ENCODE measurements at regions not wholly inside any gene's neighbourhood (a gene's known extent, or its start where the extent isn't known, plus 50 kb on each side); places are given as distances from the start of the nearest gene placed in this dataset.

DNA sequence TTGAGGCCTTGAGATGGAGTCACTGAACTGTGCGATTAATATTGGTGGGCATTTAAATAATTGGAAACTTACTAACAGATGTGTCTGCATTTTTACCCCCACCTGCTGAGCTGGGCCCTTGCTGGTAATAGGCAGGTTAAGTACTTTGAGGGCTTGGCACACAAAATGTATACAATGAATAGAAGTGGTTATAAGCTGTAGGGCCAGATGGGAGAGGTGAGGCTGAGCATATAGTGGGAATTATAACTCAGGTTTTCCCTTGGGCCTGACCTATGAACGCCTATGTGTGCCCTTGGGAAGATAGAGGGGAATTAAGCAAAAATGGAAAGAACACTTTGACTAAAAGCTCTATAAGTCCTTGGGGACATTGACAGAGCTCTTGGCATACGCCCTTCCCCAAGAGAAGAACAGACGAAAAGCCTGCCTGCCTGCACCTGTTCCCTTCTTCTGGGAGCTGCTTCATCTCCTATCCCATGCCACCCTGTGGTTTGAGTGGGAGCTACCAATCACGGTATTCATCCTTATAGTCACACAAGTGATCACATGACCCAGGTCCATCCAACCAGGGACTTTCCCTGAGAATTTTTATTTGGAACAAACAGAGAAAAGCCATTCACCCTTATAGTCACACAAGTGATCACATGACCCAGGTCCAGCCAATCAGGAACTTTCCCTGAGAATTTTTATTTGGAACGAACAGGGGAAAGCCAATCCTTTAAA lies 260.7 kb upstream of the CSF3R start:
- peaks cover 28% of the 10 kb centered on the region for H3K27me3 Mint-ChIP-seq

DNA sequence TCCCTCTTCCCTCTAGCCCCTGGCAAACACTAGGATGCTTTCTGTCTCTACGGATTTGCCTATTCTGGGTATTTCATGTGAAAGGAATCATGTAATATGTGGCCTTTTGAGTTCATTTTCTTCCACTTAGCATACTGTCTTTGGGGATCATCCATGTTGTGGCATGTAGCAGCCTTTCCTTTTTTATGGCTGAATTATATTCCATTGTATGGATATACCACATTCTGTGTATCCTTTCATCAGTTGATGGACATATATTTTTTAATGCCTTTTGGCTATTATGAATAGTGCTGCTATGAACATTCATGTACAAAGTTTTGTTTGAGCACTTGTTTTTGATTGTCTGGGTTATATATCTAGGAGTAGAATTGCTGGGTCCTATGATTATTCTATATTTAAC lies 258.4 kb upstream of the CSF3R start:
- Mint-ChIP-seq H3K4me3 (no peak overlapping the region), H3K9me3 (peaks cover 3% of the 10 kb centered on the region), H3K36me3 (no peaks in the 10 kb centered on the region), H3K27me3 (peaks cover 26% of the 10 kb centered on the region), H3K27ac (no peak overlapping the region), H3K4me1 (no peaks in the 10 kb centered on the region)
- ATAC-seq, result no peak

More for the DNA sequence above, 260.7 kb upstream of the CSF3R start:
- Mint-ChIP-seq H3K9me3 (peaks cover 3% of the 10 kb centered on the region), H3K36me3 (no peaks in the 10 kb centered on the region), H3K27ac (no peak overlapping the region), H3K4me3 (no peak overlapping the region), H3K4me1 (no peaks in the 10 kb centered on the region)
- no peak for ATAC-seq

DNA sequence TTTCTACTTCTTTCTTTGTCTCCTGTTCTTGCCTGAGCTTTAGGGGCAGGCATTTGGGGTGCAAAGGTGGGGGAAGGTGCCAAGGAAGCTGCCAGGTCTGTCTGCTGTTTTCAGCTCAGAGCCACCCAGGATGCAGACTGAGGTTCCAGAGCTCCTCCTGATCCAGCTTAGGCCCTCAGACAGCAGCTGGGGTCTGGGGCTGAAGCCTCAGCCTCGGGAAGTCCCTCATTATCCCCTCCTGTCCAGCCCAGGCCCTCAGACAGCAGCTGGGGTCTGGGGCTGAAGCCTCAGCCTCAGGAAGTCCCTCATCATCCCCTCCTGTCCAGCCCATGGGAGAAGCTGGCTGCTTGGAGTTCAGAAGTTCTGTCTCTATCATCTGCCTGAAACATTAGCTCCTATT lies 257.7 kb upstream of the CSF3R start:
- Mint-ChIP-seq H3K27ac (no peak overlapping the region), H3K27me3 (peaks cover 29% of the 10 kb centered on the region)
- ATAC-seq, result no peak

DNA sequence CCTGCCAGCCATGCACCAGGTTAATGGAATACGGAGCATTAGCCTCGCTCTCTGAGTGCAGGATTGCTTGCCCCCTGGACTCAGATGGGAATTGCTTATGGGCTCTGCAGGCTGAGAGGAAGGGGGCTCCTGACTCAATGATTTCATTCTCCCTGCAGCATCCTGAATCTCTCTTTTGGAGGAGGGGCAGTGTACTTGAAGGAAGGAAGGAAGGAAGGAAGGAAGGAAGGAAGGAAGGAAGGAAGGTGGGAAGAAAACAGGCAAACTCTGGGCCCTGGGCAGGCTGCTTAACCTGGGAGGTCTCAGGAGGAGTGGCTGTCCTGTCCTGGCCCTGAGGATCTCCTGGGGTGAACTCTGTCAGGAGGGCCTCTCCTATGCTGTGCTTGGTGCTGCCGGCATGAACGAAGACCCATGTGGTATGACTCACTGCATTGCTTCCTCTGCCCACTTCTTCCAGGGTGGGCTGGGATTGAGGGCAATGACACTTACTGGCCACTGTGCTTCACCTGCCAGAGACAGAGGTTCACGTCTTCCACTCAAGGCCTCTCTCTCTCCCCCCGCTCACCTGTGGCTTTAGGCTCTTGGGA lies 257.1 kb upstream of the CSF3R start:
- peaks cover 3% of the 10 kb centered on the region for H3K9me3 Mint-ChIP-seq
- H3K27ac Mint-ChIP-seq, result no peak overlapping the region
- peaks cover 36% of the 10 kb centered on the region for H3K27me3 Mint-ChIP-seq
- no peaks in the 10 kb centered on the region for H3K36me3 Mint-ChIP-seq
- no peaks in the 10 kb centered on the region for H3K4me1 Mint-ChIP-seq
- no peak for ATAC-seq
- no peak overlapping the region for H3K4me3 Mint-ChIP-seq

More for the DNA sequence above, 257.7 kb upstream of the CSF3R start:
- no peaks in the 10 kb centered on the region for H3K36me3 Mint-ChIP-seq
- H3K4me1 Mint-ChIP-seq, result no peaks in the 10 kb centered on the region
- peaks cover 3% of the 10 kb centered on the region for H3K9me3 Mint-ChIP-seq
- no peak overlapping the region for H3K4me3 Mint-ChIP-seq

DNA sequence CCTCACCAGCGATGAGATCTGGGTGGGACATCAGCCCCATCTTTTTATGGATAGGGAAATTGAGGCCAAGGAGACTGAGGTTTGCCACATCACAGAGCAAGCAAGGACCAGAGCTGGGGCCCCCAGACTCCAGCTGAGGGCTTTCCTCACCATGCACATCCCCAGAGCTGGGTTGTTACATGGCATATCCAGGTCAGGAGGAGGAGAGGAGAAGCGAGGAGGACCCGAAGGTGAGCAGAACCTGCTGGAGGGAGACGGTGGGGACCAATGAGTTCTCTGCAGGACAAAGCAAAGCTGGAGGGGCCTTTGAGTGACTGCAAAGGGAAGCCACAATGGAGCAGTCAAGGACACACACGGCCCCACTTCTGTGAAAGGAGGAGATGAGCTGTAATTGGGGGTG lies 255.5 kb upstream of the CSF3R start:
- no peaks in the 10 kb centered on the region for H3K4me1 Mint-ChIP-seq
- no peak overlapping the region for H3K4me3 Mint-ChIP-seq
- H3K9me3 Mint-ChIP-seq, result peaks cover 3% of the 10 kb centered on the region
- H3K27ac Mint-ChIP-seq, result no peak overlapping the region
- ATAC-seq, result no peak
- H3K36me3 Mint-ChIP-seq, result no peaks in the 10 kb centered on the region
- peaks cover 46% of the 10 kb centered on the region for H3K27me3 Mint-ChIP-seq

DNA sequence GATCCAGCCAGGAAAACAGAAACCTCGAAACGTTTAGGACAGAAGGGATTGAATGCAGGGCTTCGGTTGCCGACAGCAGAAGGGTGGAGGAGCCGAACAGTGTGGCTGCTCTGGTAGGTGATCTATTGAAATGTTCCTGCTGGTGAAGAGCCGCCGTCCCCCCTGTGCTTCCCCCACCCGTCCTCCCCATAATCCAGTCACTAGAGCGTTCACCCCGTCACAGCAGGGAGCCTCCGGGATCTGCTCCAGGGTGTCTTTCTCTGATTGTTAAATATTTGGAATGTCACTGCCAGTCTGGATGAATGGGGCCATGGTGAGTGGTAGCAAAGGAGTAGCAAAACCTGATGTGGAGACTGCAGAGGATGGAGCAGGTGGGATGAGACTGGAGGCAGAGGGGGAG lies 255.1 kb upstream of the CSF3R start:
- H3K36me3 Mint-ChIP-seq, result no peaks in the 10 kb centered on the region
- no peak for ATAC-seq

DNA sequence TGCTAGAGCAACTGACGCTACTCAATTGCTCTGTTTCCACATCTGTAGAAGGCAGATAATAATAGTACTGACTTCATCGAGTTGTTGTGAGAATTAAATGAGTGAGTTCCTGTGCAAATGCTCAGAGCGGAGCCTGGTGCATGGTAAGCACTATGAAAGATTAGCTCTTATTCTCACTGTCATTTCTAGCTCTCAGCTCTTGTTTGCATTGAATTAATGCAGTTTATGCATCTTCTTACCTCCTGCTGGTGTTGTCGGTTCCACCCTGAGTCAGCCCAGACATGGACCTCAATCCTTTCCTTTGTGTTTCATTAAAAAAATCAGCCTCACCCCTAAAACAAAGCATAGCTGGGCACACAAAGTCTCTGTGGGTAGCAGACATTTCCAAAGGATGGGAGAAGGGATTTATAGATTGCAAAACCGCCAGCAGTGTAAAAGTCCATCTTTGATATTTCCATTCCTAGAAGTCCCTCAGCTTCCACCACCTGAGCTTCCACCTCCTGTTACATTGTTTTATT lies 254.4 kb upstream of the CSF3R start:
- Mint-ChIP-seq H3K4me3 (no peak overlapping the region), H3K27me3 (peaks cover 56% of the 10 kb centered on the region), H3K9me3 (peaks cover 3% of the 10 kb centered on the region), H3K36me3 (no peaks in the 10 kb centered on the region), H3K4me1 (no peaks in the 10 kb centered on the region), H3K27ac (no peak overlapping the region)
- no peak for ATAC-seq

More for the DNA sequence above, 255.1 kb upstream of the CSF3R start:
- Mint-ChIP-seq H3K9me3 (peaks cover 3% of the 10 kb centered on the region), H3K4me1 (no peaks in the 10 kb centered on the region), H3K27me3 (peaks cover 50% of the 10 kb centered on the region), H3K4me3 (no peak overlapping the region), H3K27ac (no peak overlapping the region)

DNA sequence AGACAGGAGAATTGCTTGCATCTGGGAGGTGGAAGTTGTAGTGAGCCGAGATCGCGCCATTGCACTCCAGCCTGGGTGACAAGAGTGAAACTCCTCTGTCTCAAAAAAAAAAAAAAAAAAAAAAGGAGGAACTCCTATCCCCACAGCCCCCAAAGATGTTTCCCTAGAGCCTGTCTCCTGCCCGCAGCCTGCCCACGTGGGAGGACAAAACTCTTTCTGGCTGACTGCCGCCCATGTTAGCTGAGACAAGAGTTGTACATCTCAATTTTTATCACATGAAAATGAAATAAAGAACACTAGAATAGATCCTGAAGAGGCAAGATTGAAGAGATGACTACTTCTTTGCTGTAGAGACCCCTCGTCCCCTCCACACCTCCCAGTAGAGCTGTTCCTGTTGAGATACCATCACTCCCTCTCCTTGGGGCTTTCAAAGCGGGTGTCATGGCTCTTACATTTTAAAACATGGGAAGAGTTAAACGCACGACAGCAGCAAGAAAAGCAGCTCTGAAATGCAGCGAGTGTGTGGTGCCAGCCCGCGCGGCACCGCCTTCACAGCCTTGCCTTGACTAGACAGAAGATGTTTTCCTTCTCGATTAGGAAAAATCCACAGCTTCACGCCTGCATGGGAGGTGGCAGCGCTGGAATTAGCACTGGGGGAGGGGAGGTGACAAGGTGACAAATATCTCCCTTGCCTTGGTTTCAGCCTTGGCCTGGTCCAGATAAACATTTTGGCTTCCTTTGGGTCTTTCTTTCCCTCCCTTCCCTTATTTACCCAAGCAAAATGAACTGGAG lies 253.4 kb upstream of the CSF3R start:
- no peaks in the 10 kb centered on the region for H3K4me1 Mint-ChIP-seq
- H3K9me3 Mint-ChIP-seq, result peaks cover 3% of the 10 kb centered on the region
- no peak overlapping the region for H3K4me3 Mint-ChIP-seq
- H3K27ac Mint-ChIP-seq, result no peak overlapping the region
- peaks cover 65% of the 10 kb centered on the region for H3K27me3 Mint-ChIP-seq
- ATAC-seq, result no peak
- H3K36me3 Mint-ChIP-seq, result no peaks in the 10 kb centered on the region

DNA sequence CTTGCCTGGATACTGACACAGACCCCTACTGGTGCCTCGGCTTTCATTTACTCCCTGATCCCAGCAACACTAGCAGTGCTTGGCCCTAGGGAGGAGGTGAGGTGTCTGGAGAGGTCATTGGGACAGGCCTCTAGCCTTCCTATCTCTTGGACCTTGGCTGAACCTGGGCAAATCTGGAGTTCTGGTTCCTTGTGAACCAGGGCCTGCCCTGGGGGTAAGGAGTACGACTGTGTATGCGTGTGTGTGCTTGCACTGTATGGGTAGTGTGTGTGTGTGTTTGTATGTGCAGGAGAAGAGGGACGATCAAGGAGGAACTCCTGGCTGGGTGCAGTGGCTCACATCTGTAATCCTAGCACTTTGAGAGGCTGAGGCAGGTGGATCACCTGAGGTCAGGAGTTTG lies 252.7 kb upstream of the CSF3R start:
- Mint-ChIP-seq H3K27me3 (peaks cover 72% of the 10 kb centered on the region), H3K9me3 (no peaks in the 10 kb centered on the region), H3K4me1 (no peaks in the 10 kb centered on the region), H3K27ac (no peak overlapping the region), H3K36me3 (no peaks in the 10 kb centered on the region), H3K4me3 (no peak overlapping the region)
- no peak for ATAC-seq

DNA sequence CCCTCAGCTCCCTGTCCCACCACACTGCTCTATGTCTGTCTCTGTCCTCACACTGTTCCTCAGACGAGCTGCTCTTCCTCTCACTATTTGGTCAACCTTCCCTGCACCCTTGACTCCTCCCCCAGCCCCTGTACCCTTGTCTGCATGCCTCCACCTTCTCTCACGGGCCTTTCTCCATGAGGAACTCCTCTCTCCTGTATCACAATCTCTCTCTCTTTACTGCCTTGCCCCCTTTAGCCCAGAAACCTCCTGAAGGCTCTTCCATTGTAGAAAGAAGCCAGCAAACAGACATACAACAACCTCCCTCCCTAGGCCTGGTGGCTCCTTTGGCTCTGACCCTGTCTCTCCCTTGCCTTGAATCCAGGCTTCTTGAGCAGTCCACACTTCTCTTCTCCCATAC lies 251.6 kb upstream of the CSF3R start:
- Mint-ChIP-seq H3K4me3 (no peak overlapping the region), H3K27ac (no peak overlapping the region), H3K36me3 (no peaks in the 10 kb centered on the region), H3K27me3 (peaks cover 76% of the 10 kb centered on the region), H3K9me3 (no peaks in the 10 kb centered on the region), H3K4me1 (no peaks in the 10 kb centered on the region)
- no peak for ATAC-seq

DNA sequence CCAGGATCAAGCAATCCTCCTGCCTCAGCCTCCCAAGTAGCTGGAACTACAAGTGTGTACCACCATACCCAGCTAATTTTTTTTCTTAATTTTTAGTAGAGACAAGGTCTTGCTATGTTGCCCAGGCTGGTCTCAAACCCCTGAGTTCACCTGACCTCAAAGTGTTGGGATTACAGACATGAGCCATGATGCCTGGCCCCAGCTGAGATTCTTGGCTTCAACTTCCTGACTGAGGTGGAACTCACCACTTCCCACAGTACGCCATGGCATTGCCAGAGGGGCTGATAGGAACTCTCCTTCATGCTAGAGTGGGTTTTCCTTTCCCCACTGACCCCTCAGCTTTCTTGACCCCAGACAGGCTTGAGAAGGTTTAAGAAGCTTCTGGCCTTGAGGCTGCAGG lies 251.0 kb upstream of the CSF3R start:
- Mint-ChIP-seq H3K4me3 (no peak overlapping the region), H3K36me3 (no peaks in the 10 kb centered on the region), H3K27me3 (peaks cover 79% of the 10 kb centered on the region), H3K4me1 (no peaks in the 10 kb centered on the region), H3K9me3 (no peaks in the 10 kb centered on the region), H3K27ac (no peak overlapping the region)
- ATAC-seq, result no peak

DNA sequence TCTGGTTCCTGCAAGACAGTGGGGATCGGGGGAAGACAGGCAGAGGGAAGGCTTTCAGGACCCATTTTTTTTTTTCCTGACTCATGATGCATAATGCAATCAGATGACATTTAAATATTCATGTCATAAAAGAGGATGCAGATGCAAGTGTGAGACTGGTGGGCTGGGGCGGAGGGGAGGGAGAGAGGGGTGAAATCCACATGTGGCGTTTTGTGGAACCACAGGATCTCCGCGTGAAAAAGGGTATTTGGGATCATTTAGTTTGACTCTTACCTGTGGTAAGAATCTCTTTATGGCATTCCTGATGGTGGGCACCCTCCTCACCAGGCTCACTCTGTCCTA lies 249.3 kb upstream of the CSF3R start:
- no peaks in the 10 kb centered on the region for H3K9me3 Mint-ChIP-seq
- H3K4me3 Mint-ChIP-seq, result no peak overlapping the region
- no peak for ATAC-seq
- no peaks in the 10 kb centered on the region for H3K36me3 Mint-ChIP-seq
- H3K27ac Mint-ChIP-seq, result no peak overlapping the region
- H3K27me3 Mint-ChIP-seq, result peaks cover 76% of the 10 kb centered on the region
- no peaks in the 10 kb centered on the region for H3K4me1 Mint-ChIP-seq

DNA sequence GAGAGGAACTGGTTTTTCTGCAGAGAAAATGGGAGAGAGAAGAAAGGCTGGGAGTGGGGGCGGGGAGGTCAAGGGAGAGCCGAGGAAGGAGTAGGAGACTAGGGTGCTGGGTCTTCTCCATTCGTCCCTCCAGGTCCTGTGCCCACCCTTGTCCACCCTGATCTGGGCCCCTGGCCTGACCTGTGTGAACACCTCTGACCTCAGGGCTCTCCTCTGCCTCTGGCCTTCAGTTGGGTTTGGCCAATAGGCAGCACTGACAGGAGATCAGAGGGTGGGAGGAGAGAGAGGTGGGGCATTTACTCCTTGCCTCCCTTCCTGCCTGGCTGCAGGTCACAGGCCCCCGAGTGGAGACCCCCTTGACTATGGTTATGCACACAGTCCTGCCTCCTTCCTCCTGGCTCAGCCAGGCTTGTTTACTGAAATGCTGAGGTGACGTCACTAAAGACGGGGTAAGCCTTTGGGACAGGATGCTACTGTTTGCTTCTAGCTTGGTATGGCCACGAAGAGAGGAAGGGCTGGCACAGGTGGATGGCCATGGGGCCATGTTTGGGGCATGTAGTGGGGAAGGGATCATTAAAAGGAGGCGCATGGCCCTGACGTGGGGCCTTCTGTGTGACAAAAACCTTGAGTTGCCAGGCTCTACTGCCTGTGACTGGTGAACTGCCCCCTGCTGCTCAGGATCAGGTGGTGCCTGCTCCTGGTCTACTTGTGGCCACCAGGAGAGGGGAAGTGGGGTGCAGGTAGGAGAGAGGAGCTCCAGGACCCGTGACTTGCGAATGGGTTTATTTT lies 248.7 kb upstream of the CSF3R start:
- Mint-ChIP-seq H3K9me3 (no peaks in the 10 kb centered on the region), H3K36me3 (no peaks in the 10 kb centered on the region), H3K27me3 (peaks cover 76% of the 10 kb centered on the region), H3K4me1 (no peaks in the 10 kb centered on the region), H3K27ac (no peak overlapping the region), H3K4me3 (no peak overlapping the region)
- ATAC-seq, result no peak

DNA sequence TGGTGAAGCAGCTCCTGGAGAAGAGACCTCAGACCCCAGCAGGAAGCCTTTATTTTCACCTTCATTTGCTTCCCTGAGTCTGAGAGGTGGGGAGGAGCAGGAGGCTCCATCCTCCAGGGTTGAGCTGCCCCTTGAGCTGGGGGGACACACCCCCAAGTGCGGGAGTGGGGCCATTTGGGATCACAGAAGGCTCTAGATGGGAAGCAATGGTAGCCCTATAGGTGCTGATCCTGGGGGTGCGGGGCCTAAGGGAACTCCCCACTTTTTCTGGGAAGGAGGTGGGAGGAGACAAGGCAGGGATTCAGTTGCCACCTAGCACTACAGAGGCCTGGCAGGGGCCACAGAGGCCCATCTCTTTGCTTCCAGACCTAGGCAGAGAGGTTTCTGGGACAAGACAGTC lies 247.9 kb upstream of the CSF3R start:
- Mint-ChIP-seq H3K27ac (no peak overlapping the region), H3K4me1 (no peaks in the 10 kb centered on the region), H3K4me3 (no peak overlapping the region), H3K9me3 (no peaks in the 10 kb centered on the region), H3K27me3 (peaks cover 74% of the 10 kb centered on the region), H3K36me3 (no peaks in the 10 kb centered on the region)
- no peak for ATAC-seq
